H1 (cell line): ENCODE measurements at regions not wholly inside any gene's neighbourhood (a gene's known extent, or its start where the extent isn't known, plus 50 kb on each side); places are given as distances from the start of the nearest gene placed in this dataset.

Source experiments
- CTCF ChIA-PET: fragments of 300-600 bp; sonication (Branson Sonifier 250); formaldehyde crosslinking; loops from one replicate; lab custom pipeline; 2021; ENCODE audit not compliant: partially characterized antibody; lab: Charles Lee
- POLR2A ChIA-PET: fragments of 300-600 bp; sonication (Branson Sonifier 250); formaldehyde crosslinking; loops from one replicate; lab custom pipeline; 2021; ENCODE audit warnings: inconsistent platforms; ENCODE audit not compliant: partially characterized antibody; lab: Charles Lee
- DNase-seq, 2 experiments: peaks; one replicate each; pipeline versions ENCODE4 v3.0.0 to v3.0.0-alpha.2; 2010 to 2022; ENCODE audit warnings: low spot score in 2 of 2, low read depth in 1 of 2, mixed read lengths in 1 of 2
- FAIRE-seq: peaks from 2 replicates; lab custom pipeline; 2011; peaks lifted over from hg19 to GRCh38; lab: Jason Lieb, UNC
- H2AFZ ChIP-seq: 2 replicates; pipeline ENCODE4 v1.8.1; 2012; ENCODE audit warnings: low read length, inconsistent platforms
- H2AK5ac ChIP-seq: 2 replicates; pipeline ENCODE4 v1.6.1; 2013; ENCODE audit warnings: low read depth, low read length
- H2BK120ac ChIP-seq: replicated peaks from 2 replicates; pipeline ENCODE3; 2013; ENCODE audit warnings: low read depth, low read length, inconsistent platforms
- H2BK12ac ChIP-seq: 2 replicates; pipeline ENCODE4 v1.6.1; 2013; ENCODE audit warnings: low read depth, low read length
- H2BK15ac ChIP-seq: 2 replicates; pipeline ENCODE4 v1.6.1; 2013; ENCODE audit warnings: low read length
- H2BK20ac ChIP-seq: 2 replicates; pipeline ENCODE4 v1.6.1; 2013; ENCODE audit warnings: low read length
- H2BK5ac ChIP-seq: 2 replicates; pipeline ENCODE4 v1.6.1; 2013; ENCODE audit warnings: low read depth, low read length
- H3K14ac ChIP-seq: 2 replicates; pipeline ENCODE4 v1.6.1; 2013; ENCODE audit warnings: inconsistent platforms; ENCODE audit not compliant: insufficient read length
- H3K18ac ChIP-seq: 2 replicates; pipeline ENCODE4 v1.6.1; 2013; ENCODE audit warnings: low read length; ENCODE audit errors: extremely low read depth
- H3K23ac ChIP-seq: 2 replicates; pipeline ENCODE4 v1.6.1; 2013; ENCODE audit warnings: inconsistent platforms; ENCODE audit not compliant: insufficient read length
- H3K23me2 ChIP-seq: 2 replicates; pipeline ENCODE4 v1.6.1; 2013; ENCODE audit warnings: low read depth, low read length
- H3K27ac ChIP-seq: 2 replicates; pipeline ENCODE4 v1.6.1; 2011; ENCODE audit warnings: low read depth, low read length, inconsistent platforms
- H3K27me3 ChIP-seq, 4 experiments: replicated peaks in 1 of 4; 1 replicate in 1 of 4; 2 replicates in 3 of 4; pipeline versions ENCODE4 v1.6.1 to v1.8.1; 2011 to 2013; ENCODE audit warnings: low read length in 3 of 4, mild to moderate bottlenecking in 3 of 4, inconsistent platforms in 2 of 4, mixed read lengths in 2 of 4, moderate library complexity in 1 of 4; ENCODE audit not compliant: control insufficient read depth in 3 of 4, insufficient read depth in 3 of 4; ENCODE audit errors: extremely low read depth in 1 of 4
- H3K36me3 ChIP-seq, 4 experiments: 2 replicates each; pipeline versions ENCODE4 v1.6.1 to v1.8.1; 2011 to 2013; ENCODE audit warnings: mild to moderate bottlenecking in 4 of 4, low read length in 3 of 4, moderate library complexity in 2 of 4, control low read depth in 1 of 4, inconsistent platforms in 1 of 4; ENCODE audit not compliant: insufficient read depth in 4 of 4, control insufficient read depth in 2 of 4
- H3K4ac ChIP-seq: replicated peaks from 2 replicates; pipeline ENCODE3; 2013; ENCODE audit warnings: low read length, low read depth, mixed read lengths, inconsistent platforms; ENCODE audit not compliant: insufficient read length
- H3K4me1 ChIP-seq, 4 experiments: replicated peaks in 1 of 4; 1 replicate in 1 of 4; 2 replicates in 3 of 4; pipeline versions ENCODE4 v1.6.1 to v1.8.1; 2011 to 2013; ENCODE audit warnings: low read length in 3 of 4, inconsistent platforms in 2 of 4, mixed read lengths in 1 of 4; ENCODE audit not compliant: insufficient read depth in 4 of 4, control insufficient read depth in 3 of 4
- H3K4me2 ChIP-seq, 2 experiments: 2 replicates each; pipeline versions ENCODE4 v1.6.1 to v1.8.1; 2011 to 2013; ENCODE audit warnings: low read depth in 2 of 2, low read length in 2 of 2, control low read depth in 1 of 2, inconsistent platforms in 1 of 2, mild to moderate bottlenecking in 1 of 2; ENCODE audit not compliant: insufficient read depth in 1 of 2
- H3K4me3 ChIP-seq, 4 experiments: fragments of 200-600, 300-600 bp in 1 of 4; sonication (generic), shearing (Covaris generic), sonication (Bioruptor Twin) in 1 of 4; 2 replicates each; pipeline versions ENCODE4 v1.5.1 to v1.8.1; 2011 to 2016; ENCODE audit warnings: low read length in 4 of 4, low read depth in 3 of 4, control low read depth in 2 of 4, inconsistent platforms in 2 of 4, mild to moderate bottlenecking in 2 of 4, mixed read lengths in 1 of 4, moderate library complexity in 1 of 4; ENCODE audit not compliant: insufficient read depth in 2 of 4; ENCODE audit errors: extremely low read depth in 1 of 4
- H3K56ac ChIP-seq: replicated peaks from 2 replicates; pipeline ENCODE3; 2013; ENCODE audit warnings: low read depth, mild to moderate bottlenecking, mixed read lengths, low read length, inconsistent platforms; ENCODE audit not compliant: insufficient read length
- H3K79me1 ChIP-seq: 2 replicates; pipeline ENCODE4 v1.6.1; 2013; ENCODE audit warnings: low read depth, low read length, control low read depth
- H3K79me2 ChIP-seq, 2 experiments: 2 replicates each; pipeline versions ENCODE4 v1.6.1 to v1.8.1; 2012 to 2013; ENCODE audit warnings: low read length in 2 of 2, mild to moderate bottlenecking in 2 of 2, inconsistent platforms in 1 of 2; ENCODE audit not compliant: insufficient read depth in 2 of 2, control insufficient read depth in 1 of 2
- H3K9ac ChIP-seq, 4 experiments: replicated peaks in 1 of 4; 1 replicate in 1 of 4; 2 replicates in 3 of 4; pipeline versions ENCODE4 v1.6.1 to v1.8.1; 2011 to 2013; ENCODE audit warnings: low read depth in 3 of 4, low read length in 3 of 4, control low read depth in 2 of 4, mild to moderate bottlenecking in 2 of 4, moderate library complexity in 2 of 4, inconsistent platforms in 1 of 4; ENCODE audit errors: extremely low read depth in 1 of 4
- H3K9me3 ChIP-seq, 2 experiments: 2 replicates each; pipeline versions ENCODE4 v1.6.1 to v1.8.1; 2012 to 2013; ENCODE audit warnings: mild to moderate bottlenecking in 2 of 2, moderate library complexity in 2 of 2, control low read depth in 1 of 2, inconsistent platforms in 1 of 2, low read depth in 1 of 2, low read length in 1 of 2, mixed read lengths in 1 of 2; ENCODE audit not compliant: insufficient read depth in 2 of 2
- H4K20me1 ChIP-seq, 2 experiments: replicated peaks in 1 of 2; 2 replicates each; pipeline versions ENCODE3 to v1.8.1; 2011 to 2013; ENCODE audit warnings: inconsistent platforms in 2 of 2, low read length in 2 of 2, mild to moderate bottlenecking in 1 of 2; ENCODE audit not compliant: insufficient read depth in 2 of 2, control insufficient read depth in 1 of 2
- H4K5ac ChIP-seq: 2 replicates; pipeline ENCODE4 v1.6.1; 2013; ENCODE audit warnings: low read length, low read depth, mixed read lengths, inconsistent platforms; ENCODE audit not compliant: insufficient read length
- H4K8ac ChIP-seq: 2 replicates; pipeline ENCODE4 v1.8.0; 2013; ENCODE audit warnings: mild to moderate bottlenecking, moderate library complexity, low read length, inconsistent platforms; ENCODE audit not compliant: insufficient read depth; ENCODE audit errors: extremely low read depth
- H4K91ac ChIP-seq: replicated peaks from 2 replicates; pipeline ENCODE3; 2013; ENCODE audit warnings: low read length, mixed read lengths, inconsistent platforms; ENCODE audit not compliant: insufficient read length
- SIX5 ChIP-seq: IDR thresholded peaks from 2 replicates; pipeline ENCODE4 v1.6.1; 2011; ENCODE audit warnings: mild to moderate bottlenecking, low read depth, low read length
- YY1 ChIP-seq: IDR thresholded peaks from 2 replicates; pipeline ENCODE4 v1.6.1; 2011; ENCODE audit warnings: low read depth, mild to moderate bottlenecking, low read length
- ZNF274 ChIP-seq: IDR thresholded peaks from 2 replicates; pipeline ENCODE4 v1.7.0; 2012; ENCODE audit warnings: low read length, borderline replicate concordance; ENCODE audit errors: extremely low read depth
- WGBS, 2 experiments: shearing (Covaris generic) in 1 of 2; methylation state at CpG; one replicate each; pipeline versions ENCODE4 v1.1.6 to v1.1.7; 2013 to 2015; ENCODE audit warnings: low lambda C conversion rate in 2 of 2, mixed read lengths in 2 of 2, inconsistent platforms in 1 of 2, low coverage in 1 of 2, missing lambda C conversion rate in 1 of 2; ENCODE audit not compliant: insufficient replicate concordance in 2 of 2, insufficient coverage in 1 of 2, insufficient read length in 1 of 2; ENCODE audit errors: extremely low coverage in 1 of 2, missing lambda C conversion rate in 1 of 2; 5-methylcytosine and 5-hydroxymethylcytosine counted together

DNA sequence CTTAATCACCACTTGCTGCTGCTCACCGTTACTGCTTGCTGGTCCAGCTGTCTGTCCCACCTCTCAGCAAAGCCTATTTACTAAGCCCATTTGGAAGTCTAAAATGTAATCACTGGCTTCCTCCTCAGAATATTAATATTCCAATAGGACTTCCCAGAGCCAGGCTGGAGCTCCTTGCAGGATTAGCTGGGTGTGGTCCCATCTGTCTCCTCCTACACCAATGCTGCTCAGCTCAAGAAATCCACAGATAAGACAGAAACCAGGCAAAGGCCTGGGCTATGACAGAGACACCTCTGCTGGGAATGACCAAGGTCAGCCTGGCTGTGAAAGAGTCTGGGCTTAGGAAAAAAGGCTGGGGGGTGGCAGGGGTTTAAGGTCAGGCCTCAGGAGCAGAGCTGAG lies 317.8 kb downstream of the BUD13 start:
- Histone ChIP-seq H3K79me2 (no peaks in the 10 kb centered on the region), H3K18ac (no peak overlapping the region), H3K14ac (no peak overlapping the region), H4K91ac (no peak overlapping the region), H2AFZ (no peak overlapping the region), H2BK12ac (peak overlapping the region; percentile 62; the same call in 1 of the 2 replicates), H3K36me3 (no peaks in the 10 kb centered on the region), H3K27ac (no peak overlapping the region), H4K8ac (peak overlapping the region; percentile 53), H3K4me2 (no peak overlapping the region), H2BK15ac (no peak overlapping the region), H3K23me2 (no peaks in the 10 kb centered on the region), H3K4me1 (peaks cover 0 to 11% (median 1%) of the 10 kb centered on the region in 4 experiments; a peak in 3 of 7 replicates), H3K9ac (no peak overlapping the region; a peak in 1 of 7 replicates), H2BK120ac (no peak overlapping the region), H2BK5ac (no peak overlapping the region), H2AK5ac (no peak overlapping the region; the same call in 1 of the 2 replicates), H3K4me3 (no peak overlapping the region), H3K79me1 (no peaks in the 10 kb centered on the region), H3K4ac (no peak overlapping the region), H3K23ac (no peak overlapping the region), H3K27me3 (no peaks in the 10 kb centered on the region), H3K56ac (no peak overlapping the region), H4K5ac (no peak overlapping the region), H3K9me3 (peaks cover 0 to 5% of the 10 kb centered on the region in 2 experiments; a peak in 2 of 4 replicates), H4K20me1 (no peaks in the 10 kb centered on the region), H2BK20ac (no peak overlapping the region)
- FAIRE-seq: no peak
- CTCF ChIA-PET: interaction anchor here (0.7 to 4.7 kb wide), 23 partner anchors 9 to 240 kb away, joined by 3 to 58 read pairs (median 5); no protein-coding TSS in a partner anchor
- POLR2A ChIA-PET: no interaction called here
- TF ChIP-seq SIX5: no peak
- TF ChIP-seq YY1: no peak
- TF ChIP-seq ZNF274: no peak
- 79% methylated on average over 1 of the region's 1 CpG; no CpG with 5 or more reads in 1 of the 2 experiments for WGBS, 2 experiments
- no peak for DNase-seq
